C4-2B (cell line): ENCODE measurements at regions not wholly inside any gene's neighbourhood (a gene's known extent, or its start where the extent isn't known, plus 50 kb on each side); places are given as distances from the start of the nearest gene placed in this dataset.

ENCODE experiments used
- H3K27ac ChIP-seq: fragments of 450-650 bp; 2 replicates; pipeline ENCODE4 v1.5.1; 2017
- CTCF ChIP-seq: fragments of 450-650 bp; conservative IDR thresholded peaks from 2 replicates; pipeline ENCODE4 v1.5.1; 2017; ENCODE audit warnings: mild to moderate bottlenecking
- ZFX ChIP-seq: fragments of 450-650 bp; IDR thresholded peaks from 2 replicates; pipeline ENCODE4 v1.6.1; 2017

- no peak for TF ChIP-seq CTCF
- no peak for TF ChIP-seq ZFX
Measured at GRCh38 chrX:39581411-39581810, 516.3 kb downstream of the BCOR start.

DNA sequence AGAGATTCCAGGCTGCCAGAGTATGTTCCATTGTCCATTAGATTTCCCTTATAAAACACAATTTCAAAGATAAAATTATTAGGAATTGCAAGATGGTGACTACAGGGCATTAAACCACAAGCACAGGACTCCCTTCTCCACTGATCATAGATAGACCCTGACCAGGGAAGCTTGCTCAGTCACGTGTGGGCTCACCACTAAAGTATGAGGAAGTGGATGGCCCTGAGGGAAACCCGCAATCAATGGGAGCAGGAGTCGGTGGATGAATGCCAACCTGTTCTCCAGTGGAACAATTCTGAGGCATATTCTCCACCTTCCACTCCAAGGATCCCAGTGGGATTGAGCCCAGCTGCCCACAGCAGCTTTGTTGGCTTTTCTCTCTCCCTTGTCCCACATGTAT is 515.7 kb downstream of the BCOR start:
- TF ChIP-seq ZFX (no peak), CTCF (no peak)
- no peak overlapping the region for H3K27ac ChIP-seq

More at GRCh38 chrX:39581411-39581810, 516.3 kb downstream of the BCOR start:
- H3K27ac ChIP-seq = no peak overlapping the region

- H3K27ac ChIP-seq = no peak overlapping the region
- TF ChIP-seq ZFX (no peak), CTCF (no peak)
Measured at GRCh38 chrX:39582976-39583375, 514.8 kb downstream of the BCOR start.

GRCh38 chrX:39585808-39586207 is 511.9 kb downstream of the BCOR start:
- TF ChIP-seq ZFX (no peak), CTCF (no peak)

GRCh38 chrX:39586359-39586758 is 511.4 kb downstream of the BCOR start:
- TF ChIP-seq ZFX (no peak), CTCF (no peak)

More at GRCh38 chrX:39585808-39586207, 511.9 kb downstream of the BCOR start:
- H3K27ac ChIP-seq = no peak overlapping the region

GRCh38 chrX:39591099-39591498 is 506.7 kb downstream of the BCOR start:
- no peak for TF ChIP-seq CTCF
- TF ChIP-seq ZFX = no peak
- H3K27ac ChIP-seq = no peak overlapping the region

More at GRCh38 chrX:39586359-39586758, 511.4 kb downstream of the BCOR start:
- H3K27ac ChIP-seq = no peak overlapping the region

- TF ChIP-seq ZFX = no peak
- no peak for TF ChIP-seq CTCF
- no peak overlapping the region for H3K27ac ChIP-seq
Measured at GRCh38 chrX:39592776-39593175, 505.0 kb downstream of the BCOR start.
